NB4 (cell line): ENCODE measurements at regions not wholly inside any gene's neighbourhood (a gene's known extent, or its start where the extent isn't known, plus 50 kb on each side); places are given as distances from the start of the nearest gene placed in this dataset.

Experiments
- DNase-seq: peaks from one replicate; pipeline ENCODE4 v3.0.0; 2010; ENCODE audit warnings: low read depth
- H3K4me3 ChIP-seq: one replicate; pipeline ENCODE4 v1.5.1; 2011; ENCODE audit warnings: mild to moderate bottlenecking, low read depth, low read length, moderate library complexity
- MAX ChIP-seq: IDR thresholded peaks from 2 replicates; pipeline ENCODE4 v1.6.1; 2011; ENCODE audit warnings: low read depth, low read length
- MYC ChIP-seq: IDR thresholded peaks from 2 replicates; pipeline ENCODE4 v1.6.1; 2011; ENCODE audit warnings: low read depth, low read length
- POLR2A ChIP-seq: IDR thresholded peaks from 2 replicates; pipeline ENCODE4 v1.6.1; 2011; ENCODE audit warnings: mild to moderate bottlenecking; ENCODE audit not compliant: insufficient read length; ENCODE audit errors: extremely low read depth
- TF ChIP-seq, protein P1 (sequence below): IDR thresholded peaks from one replicate; pipeline ENCODE4 v1.5.1; 2012; ENCODE audit warnings: low read depth, low read length

- no peak for TF ChIP-seq POLR2A
- no peak overlapping the region for H3K4me3 ChIP-seq
- DNase-seq: no peak
Measured at GRCh38 chr9:73259086-73259696, 107.5 kb downstream of the ANXA1 start.

DNA sequence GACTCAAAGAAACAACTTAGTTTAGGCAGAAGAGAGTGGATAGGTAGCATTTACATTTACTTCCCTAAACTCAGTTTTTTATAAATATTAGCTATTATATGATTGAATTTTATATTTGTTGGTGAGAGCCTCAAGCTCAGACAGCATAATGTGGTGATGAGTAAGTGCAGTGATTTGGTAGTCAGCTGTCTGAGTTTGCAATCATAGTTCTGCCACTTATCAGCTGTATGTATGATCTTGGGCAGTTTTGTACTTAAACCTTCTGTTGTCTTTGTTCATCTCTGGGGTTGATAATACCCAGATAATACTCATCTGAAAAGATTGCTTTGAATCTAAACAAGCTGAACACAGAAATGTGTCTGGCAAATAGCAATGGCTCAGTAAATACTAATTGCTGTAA lies 108.8 kb downstream of the ANXA1 start:
- H3K4me3 ChIP-seq: no peak overlapping the region
- TF ChIP-seq MAX (no peak), POLR2A (no peak), MYC (no peak)
- TF ChIP-seq, protein P1, sequence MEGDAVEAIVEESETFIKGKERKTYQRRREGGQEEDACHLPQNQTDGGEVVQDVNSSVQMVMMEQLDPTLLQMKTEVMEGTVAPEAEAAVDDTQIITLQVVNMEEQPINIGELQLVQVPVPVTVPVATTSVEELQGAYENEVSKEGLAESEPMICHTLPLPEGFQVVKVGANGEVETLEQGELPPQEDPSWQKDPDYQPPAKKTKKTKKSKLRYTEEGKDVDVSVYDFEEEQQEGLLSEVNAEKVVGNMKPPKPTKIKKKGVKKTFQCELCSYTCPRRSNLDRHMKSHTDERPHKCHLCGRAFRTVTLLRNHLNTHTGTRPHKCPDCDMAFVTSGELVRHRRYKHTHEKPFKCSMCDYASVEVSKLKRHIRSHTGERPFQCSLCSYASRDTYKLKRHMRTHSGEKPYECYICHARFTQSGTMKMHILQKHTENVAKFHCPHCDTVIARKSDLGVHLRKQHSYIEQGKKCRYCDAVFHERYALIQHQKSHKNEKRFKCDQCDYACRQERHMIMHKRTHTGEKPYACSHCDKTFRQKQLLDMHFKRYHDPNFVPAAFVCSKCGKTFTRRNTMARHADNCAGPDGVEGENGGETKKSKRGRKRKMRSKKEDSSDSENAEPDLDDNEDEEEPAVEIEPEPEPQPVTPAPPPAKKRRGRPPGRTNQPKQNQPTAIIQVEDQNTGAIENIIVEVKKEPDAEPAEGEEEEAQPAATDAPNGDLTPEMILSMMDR: no peak
- DNase-seq: no peak

DNA sequence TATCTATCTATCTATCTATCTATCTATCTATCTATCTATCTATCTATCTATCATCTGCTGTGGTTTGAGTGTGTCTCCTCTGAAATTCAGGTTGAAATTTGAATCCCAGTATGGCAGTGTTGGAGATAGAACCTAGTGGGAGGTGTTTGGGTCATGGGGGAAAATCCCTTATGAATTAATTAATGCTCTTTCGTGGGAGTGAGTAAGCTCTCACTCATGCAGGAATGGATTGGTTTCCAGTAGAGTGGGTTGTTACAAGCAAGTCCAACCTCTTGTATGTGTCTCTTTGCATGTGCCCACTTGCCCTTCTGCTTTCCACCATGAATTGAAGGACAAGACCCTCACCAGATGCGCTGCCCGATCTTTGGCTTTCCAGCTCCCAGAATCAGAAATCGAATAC lies 113.0 kb downstream of the ANXA1 start:
- TF ChIP-seq MAX: no peak
- TF ChIP-seq POLR2A: no peak
- TF ChIP-seq MYC: no peak
- TF ChIP-seq, protein P1: no peak
- H3K4me3 ChIP-seq: no peak overlapping the region
- DNase-seq: no peak

GRCh38 chr9:73265876-73266275 lies 114.2 kb downstream of the ANXA1 start:
- TF ChIP-seq, protein P1: no peak
- TF ChIP-seq POLR2A (no peak), MAX (no peak)
- H3K4me3 ChIP-seq: no peak overlapping the region

GRCh38 chr9:73269430-73270101 lies 117.9 kb downstream of the ANXA1 start:
- no peak overlapping the region for H3K4me3 ChIP-seq
- DNase-seq: peak; percentile 9
- TF ChIP-seq, protein P1: no peak
- TF ChIP-seq MYC: no peak
- TF ChIP-seq POLR2A: no peak
- TF ChIP-seq MAX: no peak

More at GRCh38 chr9:73265876-73266275, 114.2 kb downstream of the ANXA1 start:
- DNase-seq: no peak

GRCh38 chr9:73270967-73271721 lies 119.5 kb downstream of the ANXA1 start:
- DNase-seq: peak; percentile 69
- H3K4me3 ChIP-seq: no peak overlapping the region
- TF ChIP-seq MYC: no peak
- TF ChIP-seq, protein P1: no peak
- no peak for TF ChIP-seq POLR2A
- no peak for TF ChIP-seq MAX
